ENCODE measurements at regions not wholly inside any gene's neighbourhood (a gene's known extent, or its start where the extent isn't known, plus 50 kb on each side); places are given as distances from the start of the nearest gene placed in this dataset.

DNA sequence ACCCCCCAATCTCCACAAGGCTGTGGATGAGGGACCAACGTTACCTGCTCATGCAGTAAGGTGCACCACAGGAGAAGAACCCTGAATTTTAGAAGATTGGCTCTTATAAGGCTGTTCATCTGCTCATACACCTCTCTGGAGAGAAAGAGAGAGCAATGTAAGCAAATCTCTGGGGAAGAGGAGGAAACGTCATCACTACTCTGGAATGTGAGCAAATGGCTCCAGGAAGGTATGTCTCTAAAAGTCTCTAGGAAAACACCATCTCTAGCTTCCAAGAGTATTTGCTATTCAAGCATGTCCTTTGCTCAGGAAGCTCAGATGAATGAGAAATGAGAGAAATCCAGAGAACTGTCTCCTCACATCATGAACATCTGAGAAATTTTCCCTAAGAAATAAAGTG lies 235.4 kb downstream of the TBL1XR1 start:
- Histone ChIP-seq H4K20me1 (ENCODE audit: insufficient read depth, poor library complexity, severe bottlenecking) (no peaks in the 10 kb centered on the region), H3K9me3 (ENCODE audit: low read depth) (no peaks in the 10 kb centered on the region), H3K36me3 (replicated peaks; ENCODE audit: insufficient read depth, low read depth) (no peaks in the 10 kb centered on the region), H3K4me3 (no peak overlapping the region), H3K4me1 (ENCODE audit: insufficient read depth) (no peaks in the 10 kb centered on the region), H3K4me2 (no peak overlapping the region), H3K27ac (no peak overlapping the region), H3K79me2 (no peaks in the 10 kb centered on the region), H3K27me3 (no peaks in the 10 kb centered on the region), H3K9me2 (replicated peaks; ENCODE audit: insufficient read depth) (no peaks in the 10 kb centered on the region), H2AFZ (no peak overlapping the region)
- WGBS (ENCODE audit: low lambda C conversion rate, missing lambda C conversion rate): 63% methylated on average over 2 of the region's 2 CpGs
- DNase-seq (ENCODE audit: low spot score): no peak
- TF ChIP-seq EZH2 (IDR thresholded peaks at IDR 0.05; ENCODE audit: borderline replicate concordance) (no peak), EZH2phosphoT487 (IDR thresholded peaks at IDR 0.05; ENCODE audit: low read depth, severe bottlenecking, unreplicated experiment) (no peak)
- TF ChIP-seq, protein P1, sequence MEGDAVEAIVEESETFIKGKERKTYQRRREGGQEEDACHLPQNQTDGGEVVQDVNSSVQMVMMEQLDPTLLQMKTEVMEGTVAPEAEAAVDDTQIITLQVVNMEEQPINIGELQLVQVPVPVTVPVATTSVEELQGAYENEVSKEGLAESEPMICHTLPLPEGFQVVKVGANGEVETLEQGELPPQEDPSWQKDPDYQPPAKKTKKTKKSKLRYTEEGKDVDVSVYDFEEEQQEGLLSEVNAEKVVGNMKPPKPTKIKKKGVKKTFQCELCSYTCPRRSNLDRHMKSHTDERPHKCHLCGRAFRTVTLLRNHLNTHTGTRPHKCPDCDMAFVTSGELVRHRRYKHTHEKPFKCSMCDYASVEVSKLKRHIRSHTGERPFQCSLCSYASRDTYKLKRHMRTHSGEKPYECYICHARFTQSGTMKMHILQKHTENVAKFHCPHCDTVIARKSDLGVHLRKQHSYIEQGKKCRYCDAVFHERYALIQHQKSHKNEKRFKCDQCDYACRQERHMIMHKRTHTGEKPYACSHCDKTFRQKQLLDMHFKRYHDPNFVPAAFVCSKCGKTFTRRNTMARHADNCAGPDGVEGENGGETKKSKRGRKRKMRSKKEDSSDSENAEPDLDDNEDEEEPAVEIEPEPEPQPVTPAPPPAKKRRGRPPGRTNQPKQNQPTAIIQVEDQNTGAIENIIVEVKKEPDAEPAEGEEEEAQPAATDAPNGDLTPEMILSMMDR (IDR thresholded peaks at IDR 0.05; ENCODE audit: poor library complexity): no peak

GRCh38 chr3:176959867-176960266 lies 237.4 kb downstream of the TBL1XR1 start:
- Histone ChIP-seq H2AFZ (no peak overlapping the region), H3K9me2 (replicated peaks; ENCODE audit: insufficient read depth) (no peaks in the 10 kb centered on the region), H3K4me3 (no peak overlapping the region), H3K27ac (no peak overlapping the region), H3K36me3 (replicated peaks; ENCODE audit: insufficient read depth, low read depth) (no peaks in the 10 kb centered on the region), H3K4me1 (ENCODE audit: insufficient read depth) (no peaks in the 10 kb centered on the region), H3K9me3 (ENCODE audit: low read depth) (no peaks in the 10 kb centered on the region), H4K20me1 (ENCODE audit: insufficient read depth, poor library complexity, severe bottlenecking) (no peaks in the 10 kb centered on the region), H3K4me2 (no peak overlapping the region), H3K79me2 (no peaks in the 10 kb centered on the region), H3K27me3 (no peaks in the 10 kb centered on the region)
- TF ChIP-seq EZH2 (IDR thresholded peaks at IDR 0.05; ENCODE audit: borderline replicate concordance) (no peak), EZH2phosphoT487 (IDR thresholded peaks at IDR 0.05; ENCODE audit: low read depth, severe bottlenecking, unreplicated experiment) (no peak)
- TF ChIP-seq, protein P1 (IDR thresholded peaks at IDR 0.05; ENCODE audit: poor library complexity): no peak
- WGBS (ENCODE audit: low lambda C conversion rate, missing lambda C conversion rate): 95% methylated on average over 10 of the region's 10 CpGs
- DNase-seq (ENCODE audit: low spot score): no peak

GRCh38 chr3:176958560-176958959 lies 238.7 kb downstream of the TBL1XR1 start:
- H3K27me3 ChIP-seq: no peaks in the 10 kb centered on the region
- no peaks in the 10 kb centered on the region for H3K79me2 ChIP-seq
- no peak for TF ChIP-seq EZH2 (IDR thresholded peaks at IDR 0.05; ENCODE audit: borderline replicate concordance)
- TF ChIP-seq EZH2phosphoT487 (IDR thresholded peaks at IDR 0.05; ENCODE audit: low read depth, severe bottlenecking, unreplicated experiment): no peak
- TF ChIP-seq, protein P1 (IDR thresholded peaks at IDR 0.05; ENCODE audit: poor library complexity): no peak
- H3K36me3 ChIP-seq (replicated peaks; ENCODE audit: insufficient read depth, low read depth): no peaks in the 10 kb centered on the region
- H4K20me1 ChIP-seq (ENCODE audit: insufficient read depth, poor library complexity, severe bottlenecking): no peaks in the 10 kb centered on the region
- no peaks in the 10 kb centered on the region for H3K9me3 ChIP-seq (ENCODE audit: low read depth)
- no peak overlapping the region for H2AFZ ChIP-seq
- H3K4me2 ChIP-seq: no peak overlapping the region
- no peaks in the 10 kb centered on the region for H3K9me2 ChIP-seq (replicated peaks; ENCODE audit: insufficient read depth)
- H3K27ac ChIP-seq: no peak overlapping the region
- WGBS (ENCODE audit: low lambda C conversion rate, missing lambda C conversion rate): 85% methylated on average over 2 of the region's 2 CpGs
- no peak for DNase-seq (ENCODE audit: low spot score)
- H3K4me3 ChIP-seq: no peak overlapping the region
- peaks cover 2% of the 10 kb centered on the region for H3K4me1 ChIP-seq (ENCODE audit: insufficient read depth)

DNA sequence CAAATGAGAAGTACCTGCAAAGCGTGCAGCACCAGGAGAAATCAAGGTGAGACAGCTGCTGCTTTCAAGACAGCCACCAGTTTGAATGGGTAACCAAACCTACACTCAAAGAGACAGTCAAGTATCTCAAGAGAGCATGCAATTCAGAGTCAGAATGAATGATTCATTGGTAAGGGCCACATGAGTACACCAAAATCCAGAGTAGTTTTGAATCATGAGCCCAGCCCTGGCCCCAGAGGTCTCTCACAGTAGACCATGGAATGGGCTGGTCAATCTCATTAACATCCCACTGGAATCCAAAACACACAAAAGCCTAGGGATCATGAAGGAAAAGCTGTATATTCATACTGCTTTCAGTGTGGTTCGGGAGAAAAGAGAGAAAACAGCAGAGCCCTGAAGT lies 242.8 kb downstream of the TBL1XR1 start:
- no peaks in the 10 kb centered on the region for H3K9me2 ChIP-seq (replicated peaks; ENCODE audit: insufficient read depth)
- no peaks in the 10 kb centered on the region for H3K27me3 ChIP-seq
- H3K79me2 ChIP-seq: no peaks in the 10 kb centered on the region
- no peak overlapping the region for H2AFZ ChIP-seq
- H3K27ac ChIP-seq: no peak overlapping the region
- H3K9me3 ChIP-seq (ENCODE audit: low read depth): no peaks in the 10 kb centered on the region
- no peak for TF ChIP-seq EZH2phosphoT487 (IDR thresholded peaks at IDR 0.05; ENCODE audit: low read depth, severe bottlenecking, unreplicated experiment)
- TF ChIP-seq, protein P1 (IDR thresholded peaks at IDR 0.05; ENCODE audit: poor library complexity): no peak
- no peak for TF ChIP-seq EZH2 (IDR thresholded peaks at IDR 0.05; ENCODE audit: borderline replicate concordance)
- peaks cover 6% of the 10 kb centered on the region for H3K4me1 ChIP-seq (ENCODE audit: insufficient read depth)
- DNase-seq (ENCODE audit: low spot score): no peak
- H3K4me3 ChIP-seq: no peak overlapping the region
- H3K36me3 ChIP-seq (replicated peaks; ENCODE audit: insufficient read depth, low read depth): no peaks in the 10 kb centered on the region
- no peaks in the 10 kb centered on the region for H4K20me1 ChIP-seq (ENCODE audit: insufficient read depth, poor library complexity, severe bottlenecking)
- 84% methylated on average over 2 of the region's 2 CpGs for WGBS (ENCODE audit: low lambda C conversion rate, missing lambda C conversion rate)
- H3K4me2 ChIP-seq: no peak overlapping the region

Data from hepatocyte (in vitro differentiated cells).